ENCODE measurements at regions not wholly inside any gene's neighbourhood (a gene's known extent, or its start where the extent isn't known, plus 50 kb on each side); places are given as distances from the start of the nearest gene placed in this dataset.
"Not testable (repeated sequence)": the region's sequence is repeated elsewhere in the genome, so short reads cannot be mapped to it uniquely, and the experiment has no call there.

GRCh38 chr6:105519954-105520353 lies 117.1 kb upstream of the PREP start:
- Histone ChIP-seq H3K27me3 (peaks cover 4% of the 10 kb centered on the region; the same call in 1 of the 2 replicates), H3K9me3 (no peaks in the 10 kb centered on the region), H3K4me3 (ENCODE audit: low read depth, low read length) (no peak overlapping the region), H3K36me3 (no peaks in the 10 kb centered on the region), H3K4me1 (no peaks in the 10 kb centered on the region)
- DNase-seq: no peak
- TF ChIP-seq CTCF (IDR thresholded peaks at IDR 0.05; ENCODE audit: low read depth, low read length): no peak

- H3K4me1 ChIP-seq; H3K4me3 ChIP-seq (ENCODE audit: low read depth, low read length); H3K9me3 ChIP-seq; H3K27me3 ChIP-seq; DNase-seq; H3K36me3 ChIP-seq: not testable (repeated sequence)
Observed at GRCh38 chr6:105518993-105519392, 116.1 kb upstream of the PREP start.

- no peak for TF ChIP-seq CTCF (IDR thresholded peaks at IDR 0.05; ENCODE audit: low read depth, low read length)
- H3K36me3 ChIP-seq: no peaks in the 10 kb centered on the region
- H3K27me3 ChIP-seq: peaks cover 4% of the 10 kb centered on the region
- no peaks in the 10 kb centered on the region for H3K4me1 ChIP-seq
- no peak overlapping the region for H3K4me3 ChIP-seq (ENCODE audit: low read depth, low read length)
- DNase-seq: no peak
- no peaks in the 10 kb centered on the region for H3K9me3 ChIP-seq
Observed at GRCh38 chr6:105515054-105515453, 112.2 kb upstream of the PREP start.

- Histone ChIP-seq H3K9me3 (no peaks in the 10 kb centered on the region), H3K4me1 (no peaks in the 10 kb centered on the region), H3K27me3 (peaks cover 4% of the 10 kb centered on the region), H3K4me3 (ENCODE audit: low read depth, low read length) (no peak overlapping the region), H3K36me3 (no peaks in the 10 kb centered on the region)
- no peak for TF ChIP-seq CTCF (IDR thresholded peaks at IDR 0.05; ENCODE audit: low read depth, low read length)
- DNase-seq: no peak
Observed at GRCh38 chr6:105514306-105514705, 111.4 kb upstream of the PREP start.

- H3K27me3 ChIP-seq: peaks cover 4% of the 10 kb centered on the region
- no peak for TF ChIP-seq CTCF (IDR thresholded peaks at IDR 0.05; ENCODE audit: low read depth, low read length)
- DNase-seq: no peak
- H3K4me1 ChIP-seq: no peaks in the 10 kb centered on the region
- H3K36me3 ChIP-seq: no peaks in the 10 kb centered on the region
- H3K9me3 ChIP-seq: no peaks in the 10 kb centered on the region
- no peak overlapping the region for H3K4me3 ChIP-seq (ENCODE audit: low read depth, low read length)
Observed at GRCh38 chr6:105511639-105512038, 108.8 kb upstream of the PREP start.

- Histone ChIP-seq H3K9me3 (no peaks in the 10 kb centered on the region), H3K4me3 (ENCODE audit: low read depth, low read length) (no peak overlapping the region), H3K36me3 (no peaks in the 10 kb centered on the region), H3K4me1 (no peaks in the 10 kb centered on the region), H3K27me3 (peaks cover 6% of the 10 kb centered on the region)
- no peak for TF ChIP-seq CTCF (IDR thresholded peaks at IDR 0.05; ENCODE audit: low read depth, low read length)
- DNase-seq: no peak
Observed at GRCh38 chr6:105510746-105511145, 107.9 kb upstream of the PREP start.
